ENCODE measurements at regions not wholly inside any gene's neighbourhood (a gene's known extent, or its start where the extent isn't known, plus 50 kb on each side); places are given as distances from the start of the nearest gene placed in this dataset.

GRCh38 chr11:37597776-37598175, 999.7 kb upstream of the RAG2 start:
- Mint-ChIP-seq H3K9me3 (peaks cover 7% of the 10 kb centered on the region), H3K4me1 (no peaks in the 10 kb centered on the region), H3K4me3 (no peak overlapping the region), H3K27ac (no peak overlapping the region), H3K36me3 (ENCODE audit: low read depth) (no peaks in the 10 kb centered on the region), H3K27me3 (ENCODE audit: low read depth, poor library complexity) (no peaks in the 10 kb centered on the region)
- DNase-seq, result no peak
- TF ChIP-seq CTCF (IDR thresholded peaks at IDR 0.05), result no peak

DNA sequence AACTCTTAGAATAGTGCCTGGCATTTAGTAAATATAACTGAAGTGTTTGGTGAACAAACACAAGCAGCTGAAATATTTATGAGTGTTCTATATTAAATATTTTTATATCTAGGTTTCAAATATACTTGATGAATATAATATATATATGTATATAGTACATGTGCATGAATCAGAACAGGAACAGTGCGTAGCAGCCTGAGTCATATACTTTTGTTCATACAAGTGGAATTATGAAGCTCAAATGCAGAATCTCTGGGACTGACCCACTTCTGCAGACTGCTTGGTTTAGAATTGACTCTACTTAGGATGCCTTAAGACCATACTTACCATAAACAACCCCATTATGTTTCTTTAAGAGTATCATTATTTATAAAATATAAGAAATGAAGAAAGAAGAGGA, 997.8 kb upstream of the RAG2 start:
- TF ChIP-seq CTCF (IDR thresholded peaks at IDR 0.05), result no peak
- Mint-ChIP-seq H3K9me3 (no peaks in the 10 kb centered on the region), H3K4me1 (no peaks in the 10 kb centered on the region), H3K27ac (no peak overlapping the region), H3K27me3 (ENCODE audit: low read depth, poor library complexity) (no peaks in the 10 kb centered on the region), H3K4me3 (no peak overlapping the region), H3K36me3 (ENCODE audit: low read depth) (no peaks in the 10 kb centered on the region)
- DNase-seq, result no peak

- no peaks in the 10 kb centered on the region for H3K27me3 Mint-ChIP-seq (ENCODE audit: low read depth, poor library complexity)
- H3K4me3 Mint-ChIP-seq, result no peak overlapping the region
- no peaks in the 10 kb centered on the region for H3K4me1 Mint-ChIP-seq
- H3K27ac Mint-ChIP-seq, result no peak overlapping the region
- H3K36me3 Mint-ChIP-seq (ENCODE audit: low read depth), result no peaks in the 10 kb centered on the region
- no peak for DNase-seq
- TF ChIP-seq CTCF (IDR thresholded peaks at IDR 0.05), result no peak
- H3K9me3 Mint-ChIP-seq, result no peaks in the 10 kb centered on the region
These were observed 976.3 kb upstream of the RAG2 start for GRCh38 chr11:37574361-37574760.

DNA sequence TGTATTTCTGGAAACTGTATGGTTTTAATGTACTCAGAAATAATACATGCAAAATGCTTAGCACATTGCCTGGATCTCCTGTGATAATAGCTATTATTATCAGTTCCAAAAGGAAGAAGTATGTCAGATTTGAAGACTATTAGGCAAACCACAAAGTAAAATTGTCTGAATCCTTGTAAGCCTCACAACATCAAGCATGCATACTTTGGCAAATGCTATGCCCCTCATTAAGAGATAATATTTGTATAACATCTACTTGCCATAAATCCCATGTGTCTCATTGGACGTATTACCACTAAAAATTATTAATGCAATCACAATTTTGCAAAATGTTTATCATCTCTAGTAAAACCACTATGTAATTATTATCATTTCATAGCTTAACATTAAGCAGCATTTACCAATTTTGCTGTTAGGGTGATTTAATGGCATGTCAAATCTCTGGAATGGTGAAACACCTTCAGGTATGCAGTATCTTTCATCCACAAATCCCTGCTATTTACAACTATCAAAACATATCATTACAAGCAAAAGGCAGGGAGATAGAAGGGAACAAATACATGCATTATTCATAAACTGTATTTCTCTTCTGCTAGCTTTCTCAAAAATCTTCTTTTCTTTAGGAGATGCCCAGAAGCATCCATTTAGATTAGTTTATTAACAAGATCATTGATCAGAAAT, 974.6 kb upstream of the RAG2 start:
- DNase-seq, result no peak
- no peaks in the 10 kb centered on the region for H3K9me3 Mint-ChIP-seq
- H3K27ac Mint-ChIP-seq, result no peak overlapping the region
- no peak overlapping the region for H3K4me3 Mint-ChIP-seq
- H3K36me3 Mint-ChIP-seq (ENCODE audit: low read depth), result no peaks in the 10 kb centered on the region
- no peaks in the 10 kb centered on the region for H3K27me3 Mint-ChIP-seq (ENCODE audit: low read depth, poor library complexity)
- no peak for TF ChIP-seq CTCF (IDR thresholded peaks at IDR 0.05)
- no peaks in the 10 kb centered on the region for H3K4me1 Mint-ChIP-seq

DNA sequence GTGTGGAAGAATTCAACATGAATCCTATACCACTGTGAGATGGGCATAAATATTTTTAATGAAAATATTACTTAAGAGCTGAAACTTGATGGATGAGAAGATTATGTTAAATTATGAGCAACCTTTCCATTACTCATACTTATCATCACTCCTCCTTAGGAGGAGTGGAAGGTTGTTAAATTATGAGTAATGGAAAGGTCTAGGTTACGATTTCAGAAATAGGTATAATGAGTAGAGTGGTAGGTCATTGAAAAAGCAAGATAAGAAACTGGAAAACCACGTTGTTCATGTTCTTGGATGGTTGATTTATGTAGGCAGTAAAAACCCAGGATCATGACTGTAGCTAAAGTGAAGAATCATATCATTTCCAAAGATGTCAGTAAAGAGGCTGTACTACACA, 973.2 kb upstream of the RAG2 start:
- H3K4me1 Mint-ChIP-seq, result no peaks in the 10 kb centered on the region
- no peaks in the 10 kb centered on the region for H3K9me3 Mint-ChIP-seq
- H3K36me3 Mint-ChIP-seq (ENCODE audit: low read depth), result no peaks in the 10 kb centered on the region
- no peak for DNase-seq
- H3K4me3 Mint-ChIP-seq, result no peak overlapping the region
- H3K27me3 Mint-ChIP-seq (ENCODE audit: low read depth, poor library complexity), result no peaks in the 10 kb centered on the region
- TF ChIP-seq CTCF (IDR thresholded peaks at IDR 0.05), result no peak
- H3K27ac Mint-ChIP-seq, result no peak overlapping the region

- H3K27ac Mint-ChIP-seq, result no peak overlapping the region
- no peak for TF ChIP-seq CTCF (IDR thresholded peaks at IDR 0.05)
- H3K4me3 Mint-ChIP-seq, result no peak overlapping the region
- peaks cover 15% of the 10 kb centered on the region for H3K4me1 Mint-ChIP-seq
- no peaks in the 10 kb centered on the region for H3K9me3 Mint-ChIP-seq
- no peaks in the 10 kb centered on the region for H3K36me3 Mint-ChIP-seq (ENCODE audit: low read depth)
- H3K27me3 Mint-ChIP-seq (ENCODE audit: low read depth, poor library complexity), result peaks cover 6% of the 10 kb centered on the region
- no peak for DNase-seq
These were observed 963.0 kb upstream of the RAG2 start for GRCh38 chr11:37560991-37561390.
